OCI-LY3 (cell line): ENCODE measurements at regions not wholly inside any gene's neighbourhood (a gene's known extent, or its start where the extent isn't known, plus 50 kb on each side); places are given as distances from the start of the nearest gene placed in this dataset.

Experiments used
- EZH2phosphoT487 ChIP-seq: fragments of 200-600 bp; shearing (Covaris generic); IDR thresholded peaks from 2 replicates; pipeline ENCODE4 v1.6.1; 2018; ENCODE audit warnings: antibody characterized with exemption, mixed run types, low read depth
- TF ChIP-seq, protein P1 (sequence below): fragments of 200-600, 300-600 bp; sonication (generic); IDR thresholded peaks from 2 replicates; pipeline ENCODE4 v1.5.1; 2014; ENCODE audit warnings: antibody characterized with exemption, low read length, low read depth

DNA sequence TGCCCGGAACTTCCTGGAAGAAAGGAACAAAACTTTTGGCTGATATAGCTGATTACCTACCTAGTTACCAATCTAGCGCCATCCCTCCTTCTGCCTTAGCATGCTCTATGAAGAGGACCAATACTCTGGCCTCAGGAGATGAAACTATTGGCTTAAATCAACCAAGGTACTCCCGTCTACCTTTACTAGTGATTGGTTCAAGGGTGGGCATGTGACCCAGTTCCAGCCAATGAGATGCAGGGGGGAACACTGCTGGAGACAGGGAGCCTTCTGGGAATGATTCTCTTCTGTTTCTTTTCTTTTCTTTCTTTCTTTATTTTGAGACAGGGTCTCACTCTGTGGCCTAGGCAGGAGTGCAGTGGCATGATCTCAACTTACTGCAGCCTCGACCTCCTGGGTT, 72.6 kb upstream of the CCDC167 start:
- TF ChIP-seq, protein P1, sequence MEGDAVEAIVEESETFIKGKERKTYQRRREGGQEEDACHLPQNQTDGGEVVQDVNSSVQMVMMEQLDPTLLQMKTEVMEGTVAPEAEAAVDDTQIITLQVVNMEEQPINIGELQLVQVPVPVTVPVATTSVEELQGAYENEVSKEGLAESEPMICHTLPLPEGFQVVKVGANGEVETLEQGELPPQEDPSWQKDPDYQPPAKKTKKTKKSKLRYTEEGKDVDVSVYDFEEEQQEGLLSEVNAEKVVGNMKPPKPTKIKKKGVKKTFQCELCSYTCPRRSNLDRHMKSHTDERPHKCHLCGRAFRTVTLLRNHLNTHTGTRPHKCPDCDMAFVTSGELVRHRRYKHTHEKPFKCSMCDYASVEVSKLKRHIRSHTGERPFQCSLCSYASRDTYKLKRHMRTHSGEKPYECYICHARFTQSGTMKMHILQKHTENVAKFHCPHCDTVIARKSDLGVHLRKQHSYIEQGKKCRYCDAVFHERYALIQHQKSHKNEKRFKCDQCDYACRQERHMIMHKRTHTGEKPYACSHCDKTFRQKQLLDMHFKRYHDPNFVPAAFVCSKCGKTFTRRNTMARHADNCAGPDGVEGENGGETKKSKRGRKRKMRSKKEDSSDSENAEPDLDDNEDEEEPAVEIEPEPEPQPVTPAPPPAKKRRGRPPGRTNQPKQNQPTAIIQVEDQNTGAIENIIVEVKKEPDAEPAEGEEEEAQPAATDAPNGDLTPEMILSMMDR, result no peak
- TF ChIP-seq EZH2phosphoT487, result no peak
